K562 (cell line): ENCODE measurements at regions not wholly inside any gene's neighbourhood (a gene's known extent, or its start where the extent isn't known, plus 50 kb on each side); places are given as distances from the start of the nearest gene placed in this dataset.

Source experiments
- ATAC-seq: fragments of 200-7000 bp; cut with Tn5 transposase; 3 replicates; pipeline ENCODE4 v1.9.1; 2020; ENCODE audit warnings: moderate library complexity
- BruUV-seq: library from RNA; stranded (reverse); fragments of 400-500 nt; replicated peaks from 2 replicates; lab custom pipeline; 2021; lab: Mats Ljungman, UMichigan
- CTCF ChIA-PET: fragments of 300-600 bp; formaldehyde crosslinking; extraction: SDS; loops from one replicate; lab custom pipeline; 2021; ENCODE audit warnings: low intra/inter-chr PET ratio; lab: Yijun Ruan, JAX
- POLR2A ChIA-PET: fragments of 300-600, 350-650 bp; sonication (Branson Sonifier 250); formaldehyde crosslinking; extraction: SDS; loops from one replicate; lab custom pipeline; 2021; ENCODE audit warnings: antibody characterized with exemption, inconsistent platforms; lab: Yijun Ruan, JAX
- DNase-seq, 4 experiments: peaks; one replicate each; pipeline versions ENCODE4 v3.0.0 to v3.0.0-alpha.2; 2011 to 2018; ENCODE audit warnings: low spot score in 3 of 4, mixed read lengths in 3 of 4; ENCODE audit errors: extremely low read depth in 1 of 4
- FAIRE-seq: peaks from 2 replicates; lab custom pipeline; 2011; peaks lifted over from hg19 to GRCh38; lab: Jason Lieb, UNC
- H2AFZ ChIP-seq: 2 replicates; pipeline ENCODE4 v1.6.0; 2011; ENCODE audit warnings: low read depth, low read length, control low read depth, inconsistent platforms
- H3K27ac ChIP-seq: fragments of 200-600 bp; 3 replicates; pipeline ENCODE4 v1.8.0; 2011; ENCODE audit warnings: low read depth, mild to moderate bottlenecking, control low read depth, inconsistent platforms, low read length, moderate library complexity, mixed read lengths; ENCODE audit errors: extremely low read depth
- H3K27me3 ChIP-seq, 2 experiments: fragments of 300-600 bp in 1 of 2; 2 replicates in 1 of 2; 3 replicates in 1 of 2; pipeline versions ENCODE4 v1.6.0 to v1.8.0; 2011; ENCODE audit warnings: inconsistent platforms in 2 of 2, low read length in 2 of 2, mild to moderate bottlenecking in 1 of 2, mixed read lengths in 1 of 2, moderate library complexity in 1 of 2; ENCODE audit not compliant: control insufficient read depth in 2 of 2, insufficient read depth in 2 of 2
- H3K36me3 ChIP-seq: fragments of 300-600 bp; 3 replicates; pipeline ENCODE4 v1.8.0; 2011; ENCODE audit warnings: mild to moderate bottlenecking, low read length, inconsistent platforms; ENCODE audit not compliant: control insufficient read depth, insufficient read depth
- H3K4me1 ChIP-seq, 2 experiments: fragments of 200-600 bp in 1 of 2; replicated peaks in 1 of 2; 2 replicates in 1 of 2; 3 replicates in 1 of 2; pipeline versions ENCODE4 v1.5.1 to v1.8.0; 2011; ENCODE audit warnings: inconsistent platforms in 2 of 2, low read length in 2 of 2, mild to moderate bottlenecking in 1 of 2, mixed read lengths in 1 of 2, moderate library complexity in 1 of 2; ENCODE audit not compliant: control insufficient read depth in 2 of 2, insufficient read depth in 2 of 2
- H3K4me2 ChIP-seq: 2 replicates; pipeline ENCODE4 v1.6.1; 2011; ENCODE audit warnings: low read length, control low read depth, inconsistent platforms, mixed read lengths; ENCODE audit not compliant: insufficient read depth
- H3K4me3 ChIP-seq: fragments of 200-600 bp; sonication (generic), shearing (Covaris generic); 2 replicates; pipeline ENCODE4 v1.5.1; 2016; ENCODE audit warnings: control low read depth, inconsistent platforms
- H3K79me2 ChIP-seq: fragments of 200-600 bp; 3 replicates; pipeline ENCODE4 v1.8.0; 2011; ENCODE audit warnings: low read length, inconsistent platforms; ENCODE audit not compliant: control insufficient read depth, insufficient read depth
- H3K9ac ChIP-seq, 2 experiments: 2 replicates each; pipeline versions ENCODE4 v1.6.0 to v1.6.1; 2011; ENCODE audit warnings: low read depth in 2 of 2, low read length in 2 of 2, control low read depth in 1 of 2, inconsistent platforms in 1 of 2, mild to moderate bottlenecking in 1 of 2, mixed read lengths in 1 of 2; ENCODE audit not compliant: insufficient read depth in 1 of 2
- H3K9me1 ChIP-seq: one replicate; pipeline ENCODE4 v1.6.0; 2011; ENCODE audit warnings: inconsistent platforms, mild to moderate bottlenecking, low read length, moderate library complexity; ENCODE audit not compliant: control insufficient read depth, insufficient read depth
- H3K9me3 ChIP-seq: replicated peaks from 2 replicates; pipeline ENCODE4 v1.5.1; 2011; ENCODE audit warnings: low read depth, low read length, inconsistent platforms; ENCODE audit not compliant: control insufficient read depth, insufficient read depth
- H4K20me1 ChIP-seq: replicated peaks from 2 replicates; pipeline ENCODE4 v1.6.1; 2011; ENCODE audit warnings: low read length, inconsistent platforms, mixed read lengths; ENCODE audit not compliant: control insufficient read depth, insufficient read depth
- CHD2 ChIP-seq: IDR thresholded peaks from 2 replicates; pipeline ENCODE4 v1.6.1; 2011; ENCODE audit warnings: low read depth, low read length
- ELK1 ChIP-seq: sonication (generic); formaldehyde crosslinking; IDR thresholded peaks from 2 replicates; pipeline ENCODE4 v1.8.1; 2022; ENCODE audit warnings: missing genetic modification reagents
- ETV1 ChIP-seq: fragments of 450-650 bp; conservative IDR thresholded peaks from 2 replicates; pipeline ENCODE4 v1.6.1; 2016; ENCODE audit warnings: missing genetic modification characterization, control low read depth, low read depth, missing compliant biosample characterization
- EZH2 ChIP-seq: IDR thresholded peaks from 2 replicates; pipeline ENCODE4 v1.6.1; 2012; ENCODE audit warnings: low read depth, mild to moderate bottlenecking, inconsistent platforms, low read length, borderline replicate concordance
- IRF2 ChIP-seq: sonication (generic); formaldehyde crosslinking; IDR thresholded peaks from 2 replicates; pipeline ENCODE4 v1.8.1; 2022; ENCODE audit warnings: mild to moderate bottlenecking, missing genetic modification reagents
- KLF1 ChIP-seq: fragments of 450-650 bp; IDR thresholded peaks from 2 replicates; pipeline ENCODE4 v1.6.1; 2016; ENCODE audit warnings: missing genetic modification characterization, missing compliant biosample characterization
- MAFG ChIP-seq: fragments of 450-650 bp; conservative IDR thresholded peaks from 2 replicates; pipeline ENCODE4 v1.6.1; 2016; ENCODE audit warnings: missing genetic modification characterization, missing compliant biosample characterization
- PML ChIP-seq: IDR thresholded peaks from 2 replicates; pipeline ENCODE4 v1.6.1; 2012; ENCODE audit warnings: low read length, inconsistent platforms
- POLR2B ChIP-seq: fragments of 450-650 bp; IDR thresholded peaks from 2 replicates; pipeline ENCODE4 v1.6.1; 2018; ENCODE audit warnings: low read depth; ENCODE audit not compliant: partially characterized antibody
- TAF9B ChIP-seq: fragments of 450-650 bp; IDR thresholded peaks from 2 replicates; pipeline ENCODE4 v1.6.1; 2018; ENCODE audit warnings: mild to moderate bottlenecking; ENCODE audit not compliant: partially characterized antibody
- ZKSCAN8 ChIP-seq: fragments of 200-800 bp; sonication (Bioruptor generic); IDR thresholded peaks from 2 replicates; pipeline ENCODE4 v1.6.1; 2016; ENCODE audit warnings: missing genetic modification characterization, missing compliant biosample characterization
- ZNF282 ChIP-seq: sonication (generic); formaldehyde crosslinking; IDR thresholded peaks from 2 replicates; pipeline ENCODE4 v1.8.1; 2023; ENCODE audit warnings: missing genetic modification reagents
- ZNF311 ChIP-seq: fragments of 250-450 bp; sonication (Bioruptor Pico); IDR thresholded peaks from 2 replicates; pipeline ENCODE4 v1.4.0; 2020; ENCODE audit warnings: mild to moderate bottlenecking, moderate library complexity
- WGBS: fragments of 100-300 bp; shearing (Covaris generic); methylation state at CpG from one replicate; pipeline ENCODE4 v1.1.6; 2016; ENCODE audit warnings: low coverage, mixed read lengths; ENCODE audit not compliant: insufficient coverage; ENCODE audit errors: missing lambda C conversion rate; 5-methylcytosine and 5-hydroxymethylcytosine counted together
- in situ Hi-C: fragments of 300-500 bp; cut with MboI; formaldehyde crosslinking; loops from 4 replicates; pipeline ENCODE4 v1.15.0; 2018; ENCODE audit warnings: inconsistent platforms, mixed read lengths
- intact Hi-C: fragments of 100-400 bp; cut with micrococcal nuclease; formaldehyde crosslinking; loops from 2 replicates; pipeline ENCODE4 v1.14.2; 2022
- TF ChIP-seq, protein P1 (sequence below): fragments of 250-450 bp; sonication (Bioruptor Pico); IDR thresholded peaks from 2 replicates; pipeline ENCODE4 v1.4.0; 2020; ENCODE audit warnings: borderline replicate concordance
- TF ChIP-seq, protein P2 (sequence below): fragments of 250-450 bp; sonication (Bioruptor Pico); IDR thresholded peaks from 2 replicates; pipeline ENCODE4 v1.4.0; 2020

DNA sequence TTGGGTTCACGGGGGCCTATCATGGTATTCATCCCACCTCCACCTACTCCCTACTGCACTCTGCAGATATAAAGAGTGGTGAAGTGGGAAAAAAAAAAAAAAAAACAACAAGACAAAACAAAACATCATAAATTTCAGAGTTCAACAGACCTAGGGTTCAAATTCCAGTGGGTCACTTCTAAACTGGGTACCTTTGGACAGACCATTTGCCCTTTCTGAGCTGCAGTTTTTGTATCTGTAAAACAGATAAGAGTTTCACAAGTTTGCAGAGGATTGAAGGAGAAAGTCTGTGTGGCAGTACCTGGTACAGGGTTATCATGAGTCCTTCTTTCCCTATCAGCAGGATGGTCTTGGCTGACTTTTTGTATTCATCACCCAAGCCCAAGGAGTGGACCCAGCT is 211.2 kb upstream of the EEA1 start (continued):
- TF ChIP-seq ZNF282: no peak
- no peak for TF ChIP-seq MAFG (tag)

GRCh38 chr12:93140801-93141200 is 211.7 kb upstream of the EEA1 start:
- intact Hi-C loops (no loop called here), in situ Hi-C loops (no loop called here)
- ATAC-seq: no peak
- H3K27ac ChIP-seq: no peak overlapping the region
- no peak overlapping the region for H2AFZ ChIP-seq
- WGBS: 75% methylated on average over 6 of the region's 6 CpGs
- H4K20me1 ChIP-seq: no peaks in the 10 kb centered on the region
- ChIA-PET CTCF (no interaction called here), POLR2A (interaction anchor here (1.0 to 1.1 kb wide), 2 partner anchors 12 to 236 kb away, joined by 3 read pairs; no protein-coding TSS in a partner anchor)
- no peaks in the 10 kb centered on the region for H3K79me2 ChIP-seq
- no peak overlapping the region for H3K9ac ChIP-seq
- H3K9me1 ChIP-seq: no peaks in the 10 kb centered on the region
- H3K4me1 ChIP-seq: peaks cover 0 to 14% of the 10 kb centered on the region in 2 experiments; a peak in 3 of 5 replicates
- H3K4me2 ChIP-seq: no peak overlapping the region
- H3K27me3 ChIP-seq: no peaks in the 10 kb centered on the region
- BruUV-seq: no TSS peak
- no peak for FAIRE-seq
- no peaks in the 10 kb centered on the region for H3K9me3 ChIP-seq
- H3K4me3 ChIP-seq: no peak overlapping the region
- no peak for DNase-seq
- no peaks in the 10 kb centered on the region for H3K36me3 ChIP-seq
- TF ChIP-seq ZNF311 (CRISPR knock-in tag): no peak
- TF ChIP-seq, protein P1, sequence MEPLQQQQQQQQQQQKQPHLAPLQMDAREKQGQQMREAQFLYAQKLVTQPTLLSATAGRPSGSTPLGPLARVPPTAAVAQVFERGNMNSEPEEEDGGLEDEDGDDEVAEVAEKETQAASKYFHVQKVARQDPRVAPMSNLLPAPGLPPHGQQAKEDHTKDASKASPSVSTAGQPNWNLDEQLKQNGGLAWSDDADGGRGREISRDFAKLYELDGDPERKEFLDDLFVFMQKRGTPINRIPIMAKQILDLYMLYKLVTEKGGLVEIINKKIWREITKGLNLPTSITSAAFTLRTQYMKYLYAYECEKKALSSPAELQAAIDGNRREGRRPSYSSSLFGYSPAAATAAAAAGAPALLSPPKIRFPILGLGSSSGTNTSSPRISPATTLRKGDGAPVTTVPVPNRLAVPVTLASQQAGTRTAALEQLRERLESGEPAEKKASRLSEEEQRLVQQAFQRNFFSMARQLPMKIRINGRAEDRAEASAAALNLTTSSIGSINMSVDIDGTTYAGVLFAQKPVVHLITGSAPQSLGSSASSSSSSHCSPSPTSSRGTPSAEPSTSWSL (CRISPR knock-in tag): no peak
- TF ChIP-seq EZH2: no peak
- no peak for TF ChIP-seq KLF1 (tag)
- no peak for TF ChIP-seq PML
- TF ChIP-seq, protein P2, sequence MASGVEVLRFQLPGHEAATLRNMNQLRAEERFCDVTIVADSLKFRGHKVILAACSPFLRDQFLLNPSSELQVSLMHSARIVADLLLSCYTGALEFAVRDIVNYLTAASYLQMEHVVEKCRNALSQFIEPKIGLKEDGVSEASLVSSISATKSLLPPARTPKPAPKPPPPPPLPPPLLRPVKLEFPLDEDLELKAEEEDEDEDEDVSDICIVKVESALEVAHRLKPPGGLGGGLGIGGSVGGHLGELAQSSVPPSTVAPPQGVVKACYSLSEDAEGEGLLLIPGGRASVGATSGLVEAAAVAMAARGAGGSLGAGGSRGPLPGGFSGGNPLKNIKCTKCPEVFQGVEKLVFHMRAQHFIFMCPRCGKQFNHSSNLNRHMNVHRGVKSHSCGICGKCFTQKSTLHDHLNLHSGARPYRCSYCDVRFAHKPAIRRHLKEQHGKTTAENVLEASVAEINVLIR (CRISPR knock-in tag): no peak
- no peak for TF ChIP-seq ELK1 (CRISPR knock-in tag)
- no peak for TF ChIP-seq ZKSCAN8 (CRISPR knock-in tag)
- no peak for TF ChIP-seq TAF9B
- no peak for TF ChIP-seq IRF2 (CRISPR knock-in tag)
- no peak for TF ChIP-seq POLR2B
- no peak for TF ChIP-seq CHD2
- TF ChIP-seq ETV1 (tag): no peak
